ENCODE measurements at regions not wholly inside any gene's neighbourhood (a gene's known extent, or its start where the extent isn't known, plus 50 kb on each side); places are given as distances from the start of the nearest gene placed in this dataset.

DNA sequence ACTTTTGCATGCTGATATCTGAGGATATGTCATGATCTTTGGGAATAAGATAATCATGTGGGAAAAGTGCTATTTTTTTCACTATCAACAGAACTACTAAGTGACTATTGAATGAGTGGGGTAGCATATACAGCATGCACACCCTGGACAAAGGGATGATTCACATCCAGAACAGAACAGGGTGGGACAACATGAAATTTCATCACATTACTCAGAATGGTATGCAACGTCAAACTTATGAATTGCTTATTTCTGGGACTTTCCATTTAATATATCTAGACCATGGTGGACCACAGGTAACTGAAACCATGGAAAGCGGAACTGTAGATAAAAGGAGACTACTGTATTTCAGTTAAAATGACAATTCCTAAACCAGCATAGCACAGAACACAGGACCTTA, 370.0 kb downstream of the HINT1 start:
- H3K79me2 ChIP-seq (ENCODE audit: insufficient read depth): no peaks in the 10 kb centered on the region
- no peak overlapping the region for H2AFZ ChIP-seq (ENCODE audit: low read depth)
- no peaks in the 10 kb centered on the region for H3K27me3 ChIP-seq (ENCODE audit: insufficient read depth)
- H3K36me3 ChIP-seq (replicated peaks in 1 of 2; ENCODE audit: control insufficient read depth in 1 of 2, insufficient read depth in 2 of 2, low read length in 1 of 2): no peaks in the 10 kb centered on the region
- H3K4me3 ChIP-seq (ENCODE audit: low read depth in 2 of 2, low read length in 1 of 2): no peak overlapping the region
- no peaks in the 10 kb centered on the region for H4K20me1 ChIP-seq (ENCODE audit: insufficient read depth)
- H3K9me3 ChIP-seq: no peaks in the 10 kb centered on the region
- WGBS (ENCODE audit: low lambda C conversion rate): 17% methylated on average over 2 of the region's 2 CpGs
- TF ChIP-seq RFX5 (IDR thresholded peaks at IDR 0.05; ENCODE audit: low read length) (no peak), JUND (IDR thresholded peaks at IDR 0.05) (no peak), RCOR1 (IDR thresholded peaks at IDR 0.05; ENCODE audit: low read length) (no peak), FOXJ3 (CRISPR knock-in tag; IDR thresholded peaks at IDR 0.05) (no peak), FOXM1 (IDR thresholded peaks at IDR 0.05; ENCODE audit: low read depth) (no peak), RAD21 (IDR thresholded peaks at IDR 0.05; ENCODE audit: low read length) (no peak), NRF1 (IDR thresholded peaks at IDR 0.05; ENCODE audit: low read depth, low read length) (no peak), SIN3A (IDR thresholded peaks at IDR 0.05; ENCODE audit: borderline replicate concordance, low read depth, low read length) (no peak)
- ChIA-PET CTCF (no interaction called here), POLR2A (no interaction called here)
- no peak for DNase-seq
- no peaks in the 10 kb centered on the region for H3K4me1 ChIP-seq (ENCODE audit: control insufficient read depth in 1 of 2, insufficient read depth in 2 of 2, low read depth in 1 of 2, low read length in 1 of 2)
- H3K4me2 ChIP-seq: no peak overlapping the region
- H3K27ac ChIP-seq (ENCODE audit: low read depth in 2 of 2, low read length in 1 of 2): no peak overlapping the region
- no peak overlapping the region for H3K9ac ChIP-seq
- no peaks in the 10 kb centered on the region for H3F3A ChIP-seq (replicated peaks; ENCODE audit: insufficient read depth)
- 0 out of 2 replicates have a peak, but pooled peaks cover 4% of the 10 kb centered on the region for H3K9me2 ChIP-seq

DNA sequence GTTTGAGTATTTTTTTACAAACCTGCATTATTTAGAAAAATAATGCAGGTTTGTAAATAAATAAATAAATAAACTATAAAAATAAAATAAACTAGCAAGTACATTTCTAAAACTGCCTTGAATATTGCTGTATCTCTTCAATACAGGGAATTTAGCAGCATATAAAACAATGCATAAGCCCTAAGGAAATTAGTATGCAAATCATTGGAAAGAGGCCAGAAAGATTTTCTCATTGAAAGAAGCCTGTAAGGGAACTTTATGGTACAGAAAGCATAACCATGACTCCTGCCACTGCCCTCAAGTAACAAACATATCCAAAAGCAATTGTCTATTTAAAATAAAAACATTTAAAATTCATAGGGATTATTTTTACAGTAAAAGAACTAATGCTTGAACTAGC, 387.3 kb downstream of the HINT1 start:
- POLR2A ChIA-PET: no interaction called here
- H2AFZ ChIP-seq (ENCODE audit: low read depth): no peak overlapping the region
- TF ChIP-seq MEF2A (IDR thresholded peaks at IDR 0.05; ENCODE audit: borderline replicate concordance, low read depth): no peak
- TF ChIP-seq, protein P1, sequence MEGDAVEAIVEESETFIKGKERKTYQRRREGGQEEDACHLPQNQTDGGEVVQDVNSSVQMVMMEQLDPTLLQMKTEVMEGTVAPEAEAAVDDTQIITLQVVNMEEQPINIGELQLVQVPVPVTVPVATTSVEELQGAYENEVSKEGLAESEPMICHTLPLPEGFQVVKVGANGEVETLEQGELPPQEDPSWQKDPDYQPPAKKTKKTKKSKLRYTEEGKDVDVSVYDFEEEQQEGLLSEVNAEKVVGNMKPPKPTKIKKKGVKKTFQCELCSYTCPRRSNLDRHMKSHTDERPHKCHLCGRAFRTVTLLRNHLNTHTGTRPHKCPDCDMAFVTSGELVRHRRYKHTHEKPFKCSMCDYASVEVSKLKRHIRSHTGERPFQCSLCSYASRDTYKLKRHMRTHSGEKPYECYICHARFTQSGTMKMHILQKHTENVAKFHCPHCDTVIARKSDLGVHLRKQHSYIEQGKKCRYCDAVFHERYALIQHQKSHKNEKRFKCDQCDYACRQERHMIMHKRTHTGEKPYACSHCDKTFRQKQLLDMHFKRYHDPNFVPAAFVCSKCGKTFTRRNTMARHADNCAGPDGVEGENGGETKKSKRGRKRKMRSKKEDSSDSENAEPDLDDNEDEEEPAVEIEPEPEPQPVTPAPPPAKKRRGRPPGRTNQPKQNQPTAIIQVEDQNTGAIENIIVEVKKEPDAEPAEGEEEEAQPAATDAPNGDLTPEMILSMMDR (IDR thresholded peaks at IDR 0.05): no peak
- TF ChIP-seq, protein P2, sequence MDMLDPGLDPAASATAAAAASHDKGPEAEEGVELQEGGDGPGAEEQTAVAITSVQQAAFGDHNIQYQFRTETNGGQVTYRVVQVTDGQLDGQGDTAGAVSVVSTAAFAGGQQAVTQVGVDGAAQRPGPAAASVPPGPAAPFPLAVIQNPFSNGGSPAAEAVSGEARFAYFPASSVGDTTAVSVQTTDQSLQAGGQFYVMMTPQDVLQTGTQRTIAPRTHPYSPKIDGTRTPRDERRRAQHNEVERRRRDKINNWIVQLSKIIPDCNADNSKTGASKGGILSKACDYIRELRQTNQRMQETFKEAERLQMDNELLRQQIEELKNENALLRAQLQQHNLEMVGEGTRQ (IDR thresholded peaks at IDR 0.05; ENCODE audit: borderline replicate concordance, low read depth, low read length): no peak

DNA sequence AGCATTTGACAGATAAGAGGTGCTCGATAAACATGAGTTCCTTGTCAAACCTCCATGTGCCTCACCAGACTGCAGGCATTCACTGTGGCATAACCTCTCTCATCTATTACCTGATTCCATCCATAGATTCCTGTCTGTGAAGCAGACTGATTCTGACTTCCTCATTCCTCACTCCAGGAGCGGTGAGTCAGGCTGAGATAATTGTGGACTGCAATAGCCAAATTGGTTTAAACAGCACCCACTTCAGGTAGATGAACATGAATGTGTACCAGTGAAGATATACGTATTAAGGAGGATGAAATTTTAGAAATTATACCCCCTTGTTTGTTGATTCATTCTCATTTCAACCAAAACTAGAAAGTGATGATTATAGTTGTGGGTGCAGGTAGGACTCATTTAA, 391.2 kb downstream of the HINT1 start:
- H3K9me2 ChIP-seq: no peaks in the 10 kb centered on the region
- no peak overlapping the region for H3K4me3 ChIP-seq (ENCODE audit: low read depth in 2 of 2, low read length in 1 of 2)
- H3K9ac ChIP-seq: no peak overlapping the region
- CTCF ChIA-PET: no interaction called here
- no peak overlapping the region for H2AFZ ChIP-seq (ENCODE audit: low read depth)
- H4K20me1 ChIP-seq (ENCODE audit: insufficient read depth): no peaks in the 10 kb centered on the region
- 4% methylated on average over 3 of the region's 3 CpGs for WGBS (ENCODE audit: low lambda C conversion rate)
- no peak for TF ChIP-seq RFX5 (IDR thresholded peaks at IDR 0.05; ENCODE audit: low read length)
- no peak for TF ChIP-seq EP300 (IDR thresholded peaks at IDR 0.05; ENCODE audit: borderline replicate concordance in 1 of 2, low read depth in 1 of 2, low read length in 1 of 2)
- TF ChIP-seq FOXM1 (IDR thresholded peaks at IDR 0.05; ENCODE audit: low read depth): no peak
- no peak for TF ChIP-seq GABPA (IDR thresholded peaks at IDR 0.05; ENCODE audit: low read depth)
- TF ChIP-seq, protein P3, sequence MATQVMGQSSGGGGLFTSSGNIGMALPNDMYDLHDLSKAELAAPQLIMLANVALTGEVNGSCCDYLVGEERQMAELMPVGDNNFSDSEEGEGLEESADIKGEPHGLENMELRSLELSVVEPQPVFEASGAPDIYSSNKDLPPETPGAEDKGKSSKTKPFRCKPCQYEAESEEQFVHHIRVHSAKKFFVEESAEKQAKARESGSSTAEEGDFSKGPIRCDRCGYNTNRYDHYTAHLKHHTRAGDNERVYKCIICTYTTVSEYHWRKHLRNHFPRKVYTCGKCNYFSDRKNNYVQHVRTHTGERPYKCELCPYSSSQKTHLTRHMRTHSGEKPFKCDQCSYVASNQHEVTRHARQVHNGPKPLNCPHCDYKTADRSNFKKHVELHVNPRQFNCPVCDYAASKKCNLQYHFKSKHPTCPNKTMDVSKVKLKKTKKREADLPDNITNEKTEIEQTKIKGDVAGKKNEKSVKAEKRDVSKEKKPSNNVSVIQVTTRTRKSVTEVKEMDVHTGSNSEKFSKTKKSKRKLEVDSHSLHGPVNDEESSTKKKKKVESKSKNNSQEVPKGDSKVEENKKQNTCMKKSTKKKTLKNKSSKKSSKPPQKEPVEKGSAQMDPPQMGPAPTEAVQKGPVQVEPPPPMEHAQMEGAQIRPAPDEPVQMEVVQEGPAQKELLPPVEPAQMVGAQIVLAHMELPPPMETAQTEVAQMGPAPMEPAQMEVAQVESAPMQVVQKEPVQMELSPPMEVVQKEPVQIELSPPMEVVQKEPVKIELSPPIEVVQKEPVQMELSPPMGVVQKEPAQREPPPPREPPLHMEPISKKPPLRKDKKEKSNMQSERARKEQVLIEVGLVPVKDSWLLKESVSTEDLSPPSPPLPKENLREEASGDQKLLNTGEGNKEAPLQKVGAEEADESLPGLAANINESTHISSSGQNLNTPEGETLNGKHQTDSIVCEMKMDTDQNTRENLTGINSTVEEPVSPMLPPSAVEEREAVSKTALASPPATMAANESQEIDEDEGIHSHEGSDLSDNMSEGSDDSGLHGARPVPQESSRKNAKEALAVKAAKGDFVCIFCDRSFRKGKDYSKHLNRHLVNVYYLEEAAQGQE (IDR thresholded peaks at IDR 0.05; ENCODE audit: low read depth, low read length): no peak
- no peaks in the 10 kb centered on the region for H3K36me3 ChIP-seq (replicated peaks in 1 of 2; ENCODE audit: control insufficient read depth in 1 of 2, insufficient read depth in 2 of 2, low read length in 1 of 2)
- H3K27me3 ChIP-seq (ENCODE audit: insufficient read depth): no peaks in the 10 kb centered on the region
- no peaks in the 10 kb centered on the region for H3K79me2 ChIP-seq (ENCODE audit: insufficient read depth)
- no peaks in the 10 kb centered on the region for H3K9me3 ChIP-seq
- POLR2A ChIA-PET: no interaction called here
- H3K4me2 ChIP-seq: no peak overlapping the region
- no peak overlapping the region for H3K27ac ChIP-seq (ENCODE audit: low read depth in 2 of 2, low read length in 1 of 2)
- no peaks in the 10 kb centered on the region for H3F3A ChIP-seq (replicated peaks; ENCODE audit: insufficient read depth)
- DNase-seq: no peak
- no peaks in the 10 kb centered on the region for H3K4me1 ChIP-seq (ENCODE audit: control insufficient read depth in 1 of 2, insufficient read depth in 2 of 2, low read depth in 1 of 2, low read length in 1 of 2)

More for the DNA sequence above, 387.3 kb downstream of the HINT1 start:
- Histone ChIP-seq H3K4me2 (no peak overlapping the region), H3K36me3 (replicated peaks in 1 of 2; ENCODE audit: control insufficient read depth in 1 of 2, insufficient read depth in 2 of 2, low read length in 1 of 2) (no peaks in the 10 kb centered on the region), H3K4me3 (ENCODE audit: low read depth in 2 of 2, low read length in 1 of 2) (no peak overlapping the region), H3K9ac (no peak overlapping the region), H3K27me3 (ENCODE audit: insufficient read depth) (no peaks in the 10 kb centered on the region; the same call in 1 of the 2 replicates), H3K27ac (ENCODE audit: low read depth in 2 of 2, low read length in 1 of 2) (no peak overlapping the region), H3F3A (replicated peaks; ENCODE audit: insufficient read depth) (no peaks in the 10 kb centered on the region), H3K4me1 (ENCODE audit: control insufficient read depth in 1 of 2, insufficient read depth in 2 of 2, low read depth in 1 of 2, low read length in 1 of 2) (no peaks in the 10 kb centered on the region), H3K9me3 (no peaks in the 10 kb centered on the region), H3K9me2 (no peaks in the 10 kb centered on the region), H4K20me1 (ENCODE audit: insufficient read depth) (no peaks in the 10 kb centered on the region), H3K79me2 (ENCODE audit: insufficient read depth) (no peaks in the 10 kb centered on the region)
- CTCF ChIA-PET: no interaction called here
- DNase-seq: no peak
